Neural crest cell (in vitro differentiated cells): ENCODE measurements at regions not wholly inside any gene's neighbourhood (a gene's known extent, or its start where the extent isn't known, plus 50 kb on each side); places are given as distances from the start of the nearest gene placed in this dataset.
"Not testable (repeated sequence)": the region's sequence is repeated elsewhere in the genome, so short reads cannot be mapped to it uniquely, and the experiment has no call there.

Experiments used
- DNase-seq: peaks from one replicate; pipeline ENCODE4 v3.0.0; 2021; ENCODE audit warnings: low read depth, mixed read lengths, low spot score
- H3K27ac Mint-ChIP-seq: one replicate; pipeline ENCODE4 v1.8.0; 2021; ENCODE audit warnings: mild to moderate bottlenecking, mixed read lengths; ENCODE audit not compliant: unreplicated experiment
- H3K27me3 Mint-ChIP-seq: 2 replicates; pipeline ENCODE4 v1.8.0; 2021; ENCODE audit warnings: low read depth, mild to moderate bottlenecking, mixed read lengths
- H3K36me3 Mint-ChIP-seq: 2 replicates; pipeline ENCODE4 v1.8.0; 2021; ENCODE audit warnings: low read depth, mild to moderate bottlenecking, mixed read lengths
- H3K4me1 Mint-ChIP-seq: 2 replicates; pipeline ENCODE4 v1.8.0; 2021; ENCODE audit warnings: mixed read lengths
- H3K4me3 Mint-ChIP-seq: one replicate; pipeline ENCODE4 v1.8.0; 2021; ENCODE audit warnings: mild to moderate bottlenecking, mixed read lengths
- H3K9me3 Mint-ChIP-seq: 2 replicates; pipeline ENCODE4 v1.8.0; 2021; ENCODE audit warnings: mixed read lengths
- TF ChIP-seq, protein P1 (sequence below): fragments of 200-600 bp; sonication (generic); conservative IDR thresholded peaks from 2 replicates; pipeline ENCODE4 v1.5.0; 2021; ENCODE audit warnings: antibody characterized with exemption, mild to moderate bottlenecking

DNA sequence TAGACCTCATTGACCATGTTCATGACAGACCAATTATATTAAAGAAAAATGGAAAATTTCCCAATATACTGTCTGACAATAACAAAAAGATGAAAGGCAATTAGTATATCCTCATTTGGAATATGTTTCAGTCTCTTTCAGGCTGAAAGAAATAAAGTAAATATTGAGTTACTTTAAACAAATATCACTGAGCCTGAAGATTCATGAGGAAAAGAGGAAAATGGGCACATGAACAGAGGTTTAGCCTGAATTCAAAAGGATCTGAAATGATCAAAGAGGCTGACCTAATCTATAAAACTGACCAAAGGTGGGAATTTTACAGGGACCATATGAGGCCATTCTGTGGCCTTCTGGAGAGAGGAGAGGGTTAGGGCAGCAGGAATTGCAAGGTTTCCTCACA, 771.5 kb upstream of the CDH18 start:
- not testable (repeated sequence) for H3K4me3 Mint-ChIP-seq, H3K36me3 Mint-ChIP-seq, H3K9me3 Mint-ChIP-seq, H3K4me1 Mint-ChIP-seq, H3K27me3 Mint-ChIP-seq, H3K27ac Mint-ChIP-seq, DNase-seq

DNA sequence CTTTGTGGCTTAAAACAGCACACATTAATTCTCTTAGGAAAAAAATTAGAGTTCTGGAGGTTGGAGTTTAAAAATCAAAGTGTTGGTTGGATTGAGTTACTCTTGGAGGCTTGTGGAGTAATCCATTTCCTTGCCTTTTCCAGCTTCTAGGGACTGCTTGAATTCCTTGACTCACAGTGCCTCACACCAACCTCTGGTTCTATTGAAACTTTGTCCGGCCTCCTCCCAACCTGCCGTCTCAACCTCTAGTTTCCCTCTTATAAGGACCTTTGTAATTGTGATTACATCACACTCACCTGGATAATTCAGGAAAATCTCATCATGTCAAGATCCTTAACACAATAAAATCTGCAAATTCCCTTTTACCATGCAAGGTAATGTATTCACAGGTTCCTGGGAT, 764.2 kb upstream of the CDH18 start:
- H3K4me3 Mint-ChIP-seq, H3K27me3 Mint-ChIP-seq, H3K4me1 Mint-ChIP-seq, H3K9me3 Mint-ChIP-seq, DNase-seq, H3K27ac Mint-ChIP-seq, H3K36me3 Mint-ChIP-seq: not testable (repeated sequence)

DNA sequence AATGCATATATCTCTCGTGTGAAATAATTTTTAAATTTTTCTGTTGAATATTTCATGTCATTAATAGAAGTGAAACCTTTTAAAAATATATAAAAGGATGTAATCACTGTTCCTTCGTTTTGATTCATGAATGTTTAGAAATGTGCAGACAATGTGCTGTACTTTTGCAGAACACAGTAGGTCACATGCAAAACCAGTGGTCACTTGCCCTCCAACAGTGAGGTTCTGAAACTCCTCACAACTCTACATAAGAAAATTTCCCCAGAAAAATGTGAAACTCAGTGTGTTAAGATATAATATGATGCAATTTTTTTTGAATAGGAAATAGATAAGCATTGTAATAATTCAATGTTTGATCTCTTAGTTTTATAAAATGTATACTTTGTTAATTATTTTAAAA, 747.7 kb upstream of the CDH18 start:
- H3K27ac Mint-ChIP-seq, H3K4me1 Mint-ChIP-seq, H3K4me3 Mint-ChIP-seq, DNase-seq, H3K9me3 Mint-ChIP-seq, H3K27me3 Mint-ChIP-seq, H3K36me3 Mint-ChIP-seq: not testable (repeated sequence)

DNA sequence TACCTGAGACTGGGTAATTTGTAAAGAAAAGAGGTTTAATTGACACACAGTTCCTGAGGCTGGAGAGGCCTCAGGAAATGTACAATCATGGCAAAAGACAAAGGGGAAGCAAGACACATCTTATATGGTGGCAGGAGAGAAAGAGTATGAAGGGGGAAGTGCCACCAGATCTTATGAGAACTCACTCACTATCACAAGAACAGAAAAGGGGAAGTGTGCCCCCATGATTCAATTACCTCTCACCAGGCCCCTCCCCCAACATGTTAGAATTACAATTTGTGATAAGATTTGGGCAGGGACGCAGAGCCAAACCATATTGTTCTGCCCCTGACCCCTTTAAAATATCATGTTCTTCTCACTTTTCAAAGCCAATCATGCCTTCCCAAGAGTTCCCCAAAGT, 744.2 kb upstream of the CDH18 start:
- H3K4me1 Mint-ChIP-seq, H3K4me3 Mint-ChIP-seq: not testable (repeated sequence)

DNA sequence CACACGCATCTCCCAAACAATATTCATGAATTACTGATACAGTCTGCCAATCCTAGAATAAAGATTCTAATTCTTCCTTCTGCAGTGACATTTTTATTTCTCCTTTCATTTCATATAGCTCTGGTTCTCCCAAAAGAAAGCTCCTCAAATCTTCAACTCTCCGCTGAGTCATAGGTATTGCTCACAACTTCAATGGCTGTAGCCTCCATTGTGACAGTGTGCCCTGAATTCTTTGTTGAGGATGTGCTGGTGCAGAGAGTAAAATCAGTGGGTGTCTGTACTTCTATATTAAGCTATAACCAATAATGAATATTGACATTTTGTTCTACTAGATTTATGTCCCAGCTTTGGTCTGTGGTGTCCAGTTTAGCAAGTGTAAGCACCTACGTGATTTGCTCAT, 733.3 kb upstream of the CDH18 start:
- not testable (repeated sequence) for H3K36me3 Mint-ChIP-seq, DNase-seq, H3K4me3 Mint-ChIP-seq, H3K27me3 Mint-ChIP-seq, H3K9me3 Mint-ChIP-seq, H3K4me1 Mint-ChIP-seq, H3K27ac Mint-ChIP-seq

More for the DNA sequence above, 744.2 kb upstream of the CDH18 start:
- not testable (repeated sequence) for DNase-seq, H3K27ac Mint-ChIP-seq, H3K36me3 Mint-ChIP-seq, H3K27me3 Mint-ChIP-seq, H3K9me3 Mint-ChIP-seq

DNA sequence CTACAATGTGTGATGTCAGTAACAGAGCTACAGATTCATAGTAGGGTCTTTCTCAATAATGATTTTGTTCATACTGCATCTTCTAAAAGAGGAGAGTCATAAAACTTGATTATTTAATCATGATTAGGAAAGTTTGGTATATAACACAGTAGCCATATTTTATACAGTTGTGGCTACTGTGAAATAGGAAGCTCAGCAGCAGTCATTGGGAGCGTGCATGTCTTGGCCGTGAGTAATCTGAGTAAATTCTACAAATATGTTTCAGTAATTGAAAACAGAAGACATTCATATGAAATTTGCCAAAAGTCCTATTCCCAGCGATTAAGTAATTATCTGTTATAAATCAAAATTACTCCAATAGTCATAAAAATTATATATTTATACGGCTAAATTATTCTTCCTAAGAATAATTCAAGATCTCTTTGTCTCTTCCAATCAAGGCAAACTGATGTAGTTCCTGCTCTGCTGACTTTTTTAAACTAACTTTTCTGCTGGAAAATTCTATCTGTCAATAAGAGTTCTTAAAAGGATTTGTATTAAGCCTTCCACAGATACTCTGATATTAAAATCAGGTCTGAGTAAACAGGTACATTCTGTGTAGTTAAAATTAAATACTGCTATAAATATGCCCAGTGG, 723.6 kb upstream of the CDH18 start:
- H3K9me3 Mint-ChIP-seq, H3K27me3 Mint-ChIP-seq, DNase-seq, H3K27ac Mint-ChIP-seq, H3K4me1 Mint-ChIP-seq, H3K36me3 Mint-ChIP-seq, H3K4me3 Mint-ChIP-seq: not testable (repeated sequence)

DNA sequence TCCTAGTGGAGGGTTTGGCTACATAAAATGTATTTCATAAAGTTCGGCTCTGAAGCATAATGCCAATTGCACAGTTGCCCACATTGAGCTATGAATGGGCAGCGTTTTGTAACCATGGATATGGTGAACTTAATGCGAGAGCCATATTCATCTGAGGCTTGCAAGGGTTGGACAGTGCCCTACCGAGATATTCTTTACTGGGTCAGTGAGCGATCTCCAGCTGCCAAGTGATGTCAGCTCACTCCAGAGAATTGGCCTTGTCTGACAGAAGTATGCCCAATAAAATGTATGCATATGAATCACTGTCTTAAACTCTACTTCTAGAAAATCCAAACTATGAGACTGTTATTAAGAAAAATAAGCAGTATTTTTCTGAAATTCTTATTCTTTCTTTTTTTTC, 719.6 kb upstream of the CDH18 start:
- H3K9me3 Mint-ChIP-seq, DNase-seq: not testable (repeated sequence)

DNA sequence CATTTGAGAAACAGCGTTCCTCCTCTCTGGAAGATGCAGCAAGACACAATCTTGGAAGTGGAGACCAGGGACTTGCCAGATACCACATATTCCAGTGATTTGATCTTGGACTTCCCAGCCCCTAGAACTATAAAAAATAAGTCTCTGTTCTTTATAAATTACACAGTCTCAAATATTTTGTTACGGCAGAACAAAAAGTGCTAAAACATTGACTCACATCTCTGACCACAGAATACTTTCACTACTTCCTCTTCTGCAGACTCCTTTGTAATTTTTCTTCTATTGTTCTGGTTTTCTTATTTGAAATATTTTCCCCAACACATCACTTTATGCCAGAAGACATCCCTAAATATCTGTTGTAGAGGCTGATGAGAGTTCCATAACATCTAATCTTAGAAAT, 706.1 kb upstream of the CDH18 start:
- no peak overlapping the region for H3K27ac Mint-ChIP-seq
- TF ChIP-seq, protein P1, sequence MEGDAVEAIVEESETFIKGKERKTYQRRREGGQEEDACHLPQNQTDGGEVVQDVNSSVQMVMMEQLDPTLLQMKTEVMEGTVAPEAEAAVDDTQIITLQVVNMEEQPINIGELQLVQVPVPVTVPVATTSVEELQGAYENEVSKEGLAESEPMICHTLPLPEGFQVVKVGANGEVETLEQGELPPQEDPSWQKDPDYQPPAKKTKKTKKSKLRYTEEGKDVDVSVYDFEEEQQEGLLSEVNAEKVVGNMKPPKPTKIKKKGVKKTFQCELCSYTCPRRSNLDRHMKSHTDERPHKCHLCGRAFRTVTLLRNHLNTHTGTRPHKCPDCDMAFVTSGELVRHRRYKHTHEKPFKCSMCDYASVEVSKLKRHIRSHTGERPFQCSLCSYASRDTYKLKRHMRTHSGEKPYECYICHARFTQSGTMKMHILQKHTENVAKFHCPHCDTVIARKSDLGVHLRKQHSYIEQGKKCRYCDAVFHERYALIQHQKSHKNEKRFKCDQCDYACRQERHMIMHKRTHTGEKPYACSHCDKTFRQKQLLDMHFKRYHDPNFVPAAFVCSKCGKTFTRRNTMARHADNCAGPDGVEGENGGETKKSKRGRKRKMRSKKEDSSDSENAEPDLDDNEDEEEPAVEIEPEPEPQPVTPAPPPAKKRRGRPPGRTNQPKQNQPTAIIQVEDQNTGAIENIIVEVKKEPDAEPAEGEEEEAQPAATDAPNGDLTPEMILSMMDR = no peak
- H3K4me1 Mint-ChIP-seq = no peaks in the 10 kb centered on the region
- no peak overlapping the region for H3K4me3 Mint-ChIP-seq
- peaks cover 5% of the 10 kb centered on the region for H3K9me3 Mint-ChIP-seq
- no peak for DNase-seq
- no peaks in the 10 kb centered on the region for H3K27me3 Mint-ChIP-seq
- H3K36me3 Mint-ChIP-seq = no peaks in the 10 kb centered on the region

More for the DNA sequence above, 719.6 kb upstream of the CDH18 start:
- not testable (repeated sequence) for H3K4me1 Mint-ChIP-seq, H3K4me3 Mint-ChIP-seq, H3K36me3 Mint-ChIP-seq, H3K27ac Mint-ChIP-seq, H3K27me3 Mint-ChIP-seq

DNA sequence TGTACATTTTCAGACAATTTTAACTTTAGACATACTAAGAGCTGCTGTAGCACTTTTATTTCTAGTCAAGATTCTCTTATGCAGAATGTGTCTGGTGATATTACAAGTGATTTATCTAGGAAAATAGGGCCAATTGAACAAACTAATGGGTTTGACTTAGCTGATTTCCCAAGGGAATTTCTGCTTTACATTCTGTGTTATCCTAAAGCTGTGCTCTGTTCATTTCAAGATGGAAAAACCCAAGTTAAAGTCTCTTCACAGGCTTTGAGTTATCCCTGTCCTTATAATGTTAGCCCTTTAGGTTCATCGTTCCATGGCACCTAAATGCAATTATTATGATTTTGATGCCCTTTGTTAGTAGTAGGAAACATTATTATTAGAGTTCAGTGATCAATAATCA, 704.9 kb upstream of the CDH18 start:
- Mint-ChIP-seq H3K9me3 (peaks cover 9% of the 10 kb centered on the region), H3K27me3 (no peaks in the 10 kb centered on the region), H3K27ac (no peak overlapping the region), H3K4me1 (no peaks in the 10 kb centered on the region), H3K36me3 (no peaks in the 10 kb centered on the region), H3K4me3 (no peak overlapping the region)
- TF ChIP-seq, protein P1 = no peak
- no peak for DNase-seq
